Gastrocnemius medialis (tissue), 4 donors: ENCODE measurements at regions not wholly inside any gene's neighbourhood (a gene's known extent, or its start where the extent isn't known, plus 50 kb on each side); places are given as distances from the start of the nearest gene placed in this dataset.

Source experiments
- POLR2A ChIP-seq, 2 donors: fragments of 450-650 bp; IDR thresholded peaks; one replicate each; pipeline ENCODE4 v1.6.1; 2017; ENCODE audit warnings: antibody characterized with exemption in 2 of 2, mild to moderate bottlenecking in 2 of 2, moderate library complexity in 2 of 2
- TF ChIP-seq, protein P1 (sequence below), 5 experiments: fragments of 450-650 bp in 3 of 5; fragments of 200-600 bp in 2 of 5; sonication (generic) in 2 of 5; IDR thresholded peaks in 4 of 5; conservative IDR thresholded peaks in 1 of 5; 1 replicate in 4 of 5; 2 replicates in 1 of 5; pipeline ENCODE4 v1.5.1; 2016 to 2019; ENCODE audit warnings: antibody characterized with exemption in 5 of 5, mild to moderate bottlenecking in 3 of 5, moderate library complexity in 3 of 5

DNA sequence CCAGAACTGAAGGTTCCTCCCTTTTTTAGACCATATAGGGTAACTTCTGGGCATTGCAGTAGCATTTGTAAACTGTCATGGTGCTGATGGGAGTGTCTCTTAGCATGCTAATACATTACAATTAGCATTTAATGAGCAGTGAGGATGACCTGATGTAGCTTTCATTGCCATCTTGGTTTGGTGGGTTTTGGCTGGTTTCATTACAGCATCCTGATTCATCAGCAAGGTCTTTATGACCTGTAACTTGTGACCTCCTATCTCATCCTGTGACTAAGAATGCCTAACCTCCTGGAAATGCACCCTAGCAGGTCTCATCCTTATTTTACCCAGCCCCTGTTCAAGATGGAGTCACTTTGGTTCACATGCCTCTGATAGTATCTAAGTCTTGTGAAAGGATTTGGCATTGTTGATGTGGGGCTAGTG, 159.0 kb downstream of the TMX3 start:
- TF ChIP-seq, protein P1, sequence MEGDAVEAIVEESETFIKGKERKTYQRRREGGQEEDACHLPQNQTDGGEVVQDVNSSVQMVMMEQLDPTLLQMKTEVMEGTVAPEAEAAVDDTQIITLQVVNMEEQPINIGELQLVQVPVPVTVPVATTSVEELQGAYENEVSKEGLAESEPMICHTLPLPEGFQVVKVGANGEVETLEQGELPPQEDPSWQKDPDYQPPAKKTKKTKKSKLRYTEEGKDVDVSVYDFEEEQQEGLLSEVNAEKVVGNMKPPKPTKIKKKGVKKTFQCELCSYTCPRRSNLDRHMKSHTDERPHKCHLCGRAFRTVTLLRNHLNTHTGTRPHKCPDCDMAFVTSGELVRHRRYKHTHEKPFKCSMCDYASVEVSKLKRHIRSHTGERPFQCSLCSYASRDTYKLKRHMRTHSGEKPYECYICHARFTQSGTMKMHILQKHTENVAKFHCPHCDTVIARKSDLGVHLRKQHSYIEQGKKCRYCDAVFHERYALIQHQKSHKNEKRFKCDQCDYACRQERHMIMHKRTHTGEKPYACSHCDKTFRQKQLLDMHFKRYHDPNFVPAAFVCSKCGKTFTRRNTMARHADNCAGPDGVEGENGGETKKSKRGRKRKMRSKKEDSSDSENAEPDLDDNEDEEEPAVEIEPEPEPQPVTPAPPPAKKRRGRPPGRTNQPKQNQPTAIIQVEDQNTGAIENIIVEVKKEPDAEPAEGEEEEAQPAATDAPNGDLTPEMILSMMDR (IDR thresholded peaks at IDR 0.05 in 4 of 5, conservative IDR thresholded peaks at IDR 0.05 in 1 of 5) = no peak
- TF ChIP-seq POLR2A (IDR thresholded peaks at IDR 0.05) = no peak
